Ovary (tissue), 3 donors: ENCODE measurements at regions not wholly inside any gene's neighbourhood (a gene's known extent, or its start where the extent isn't known, plus 50 kb on each side); places are given as distances from the start of the nearest gene placed in this dataset.

ENCODE experiments used
- EP300 ChIP-seq: sonication (generic); formaldehyde crosslinking; IDR thresholded peaks from one replicate; pipeline ENCODE4 v1.6.1; 2017; ENCODE audit warnings: antibody characterized with exemption
- POLR2A ChIP-seq: fragments of 450-650 bp; IDR thresholded peaks from one replicate; pipeline ENCODE4 v1.6.1; 2017; ENCODE audit warnings: antibody characterized with exemption, mild to moderate bottlenecking, moderate library complexity
- TF ChIP-seq, protein P1 (sequence below), 3 donors: fragments of 450-650 bp in 2 of 3; fragments of 200-600 bp in 1 of 3; IDR thresholded peaks; one replicate each; pipeline versions ENCODE4 v1.5.1 to v1.8.0; 2016 to 2022; ENCODE audit warnings: antibody characterized with exemption in 3 of 3, mild to moderate bottlenecking in 1 of 3
- donor health status: DM: no; HTN: no; CAD: no.

DNA sequence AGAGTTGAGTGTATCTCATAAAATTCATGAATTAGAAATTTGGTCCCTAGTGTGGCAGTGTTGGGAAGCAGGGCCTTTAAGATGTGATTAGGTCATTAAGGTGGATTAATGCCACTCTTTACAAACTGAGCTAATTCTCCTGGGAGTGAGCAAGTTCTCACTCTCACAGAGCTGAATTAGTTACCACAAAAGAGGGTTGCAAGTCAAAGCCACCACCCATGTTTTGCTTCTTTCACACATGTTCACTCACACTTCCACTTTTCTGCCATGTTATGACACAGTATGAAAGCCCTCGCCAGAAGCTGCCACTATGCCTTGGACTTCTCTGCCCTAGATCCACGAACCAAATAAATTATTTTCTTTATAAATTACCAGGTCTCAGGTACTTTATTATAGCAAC is 332.1 kb downstream of the ARAP2 start:
- TF ChIP-seq, protein P1, sequence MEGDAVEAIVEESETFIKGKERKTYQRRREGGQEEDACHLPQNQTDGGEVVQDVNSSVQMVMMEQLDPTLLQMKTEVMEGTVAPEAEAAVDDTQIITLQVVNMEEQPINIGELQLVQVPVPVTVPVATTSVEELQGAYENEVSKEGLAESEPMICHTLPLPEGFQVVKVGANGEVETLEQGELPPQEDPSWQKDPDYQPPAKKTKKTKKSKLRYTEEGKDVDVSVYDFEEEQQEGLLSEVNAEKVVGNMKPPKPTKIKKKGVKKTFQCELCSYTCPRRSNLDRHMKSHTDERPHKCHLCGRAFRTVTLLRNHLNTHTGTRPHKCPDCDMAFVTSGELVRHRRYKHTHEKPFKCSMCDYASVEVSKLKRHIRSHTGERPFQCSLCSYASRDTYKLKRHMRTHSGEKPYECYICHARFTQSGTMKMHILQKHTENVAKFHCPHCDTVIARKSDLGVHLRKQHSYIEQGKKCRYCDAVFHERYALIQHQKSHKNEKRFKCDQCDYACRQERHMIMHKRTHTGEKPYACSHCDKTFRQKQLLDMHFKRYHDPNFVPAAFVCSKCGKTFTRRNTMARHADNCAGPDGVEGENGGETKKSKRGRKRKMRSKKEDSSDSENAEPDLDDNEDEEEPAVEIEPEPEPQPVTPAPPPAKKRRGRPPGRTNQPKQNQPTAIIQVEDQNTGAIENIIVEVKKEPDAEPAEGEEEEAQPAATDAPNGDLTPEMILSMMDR (IDR thresholded peaks at IDR 0.05) = no peak
- TF ChIP-seq EP300 (no peak), POLR2A (no peak)
